Neural cell (in vitro differentiated cells): ENCODE measurements at regions not wholly inside any gene's neighbourhood (a gene's known extent, or its start where the extent isn't known, plus 50 kb on each side); places are given as distances from the start of the nearest gene placed in this dataset.

Experiments
- CTCF ChIP-seq: fragments of 450-650 bp; IDR thresholded peaks from 2 replicates; pipeline ENCODE4 v1.5.1; 2014; ENCODE audit warnings: antibody characterized with exemption, mild to moderate bottlenecking, moderate library complexity; ENCODE audit not compliant: poor library complexity, severe bottlenecking
- EP300 ChIP-seq: fragments of 450-650 bp; conservative IDR thresholded peaks from 2 replicates; pipeline ENCODE4 v1.6.1; 2014; ENCODE audit warnings: antibody characterized with exemption, mild to moderate bottlenecking, moderate library complexity; ENCODE audit not compliant: poor library complexity, severe bottlenecking
- EZH2 ChIP-seq: fragments of 200-600, 300-800 bp; shearing (Covaris generic), sonication (generic); IDR thresholded peaks from 2 replicates; pipeline ENCODE4 v1.6.1; 2014; ENCODE audit warnings: antibody characterized with exemption, low read length, borderline replicate concordance, mild to moderate bottlenecking; ENCODE audit not compliant: insufficient read depth, poor library complexity, severe bottlenecking
- REST ChIP-seq: IDR thresholded peaks from 2 replicates; pipeline ENCODE4 v1.6.1; 2012; ENCODE audit warnings: borderline replicate concordance
- SMC3 ChIP-seq: fragments of 450-650 bp; conservative IDR thresholded peaks from 2 replicates; pipeline ENCODE4 v1.6.1; 2014; ENCODE audit warnings: antibody characterized with exemption, mild to moderate bottlenecking, moderate library complexity; ENCODE audit not compliant: poor library complexity
- TAF1 ChIP-seq: IDR thresholded peaks from 2 replicates; pipeline ENCODE4 v1.6.1; 2012; ENCODE audit warnings: low read depth

GRCh38 chr2:20532634-20533437, 86.0 kb downstream of the RHOB start:
- TF ChIP-seq CTCF (no peak), EP300 (no peak), REST (no peak), EZH2 (no peak), TAF1 (no peak), SMC3 (no peak)
